Neural progenitor cell (in vitro differentiated cells): ENCODE measurements at regions not wholly inside any gene's neighbourhood (a gene's known extent, or its start where the extent isn't known, plus 50 kb on each side); places are given as distances from the start of the nearest gene placed in this dataset.

Experiments
- DNase-seq: peaks from one replicate; pipeline ENCODE4 v3.0.0-alpha.2; 2016; ENCODE audit warnings: low spot score
- H2AFZ ChIP-seq: fragments of 200-600 bp; sonication (generic); replicated peaks from 2 replicates; pipeline ENCODE4 v1.6.1; 2016; ENCODE audit warnings: antibody characterized with exemption
- H3F3A ChIP-seq: fragments of 200-600 bp; sonication (generic); 2 replicates; pipeline ENCODE4 v1.6.1; 2016; ENCODE audit warnings: antibody characterized with exemption, low read depth
- H3K27ac ChIP-seq: fragments of 200-600 bp; sonication (generic); 2 replicates; pipeline ENCODE4 v1.5.1; 2016; ENCODE audit warnings: mild to moderate bottlenecking
- H3K27me3 ChIP-seq: fragments of 200-600 bp; sonication (generic); 2 replicates; pipeline ENCODE4 v1.6.1; 2016; ENCODE audit warnings: mild to moderate bottlenecking, moderate library complexity
- H3K36me3 ChIP-seq: fragments of 200-600 bp; sonication (generic); 2 replicates; pipeline ENCODE4 v1.5.1; 2016
- H3K4me1 ChIP-seq: fragments of 200-600 bp; sonication (generic); 2 replicates; pipeline ENCODE4 v1.6.1; 2016; ENCODE audit warnings: mixed run types
- H3K4me2 ChIP-seq: fragments of 200-600 bp; sonication (generic); 2 replicates; pipeline ENCODE4 v1.6.1; 2016
- H3K4me3 ChIP-seq: fragments of 200-600 bp; sonication (generic); 2 replicates; pipeline ENCODE4 v1.5.1; 2016
- H3K79me2 ChIP-seq: fragments of 200-600 bp; sonication (generic); 2 replicates; pipeline ENCODE4 v1.6.1; 2016; ENCODE audit warnings: low read depth
- H3K9ac ChIP-seq: fragments of 200-600 bp; sonication (generic); 2 replicates; pipeline ENCODE4 v1.6.1; 2016
- H3K9me3 ChIP-seq: fragments of 200-600 bp; sonication (generic); 2 replicates; pipeline ENCODE4 v1.5.1; 2016; ENCODE audit warnings: low read depth
- H4K20me1 ChIP-seq: fragments of 200-600 bp; sonication (generic); 2 replicates; pipeline ENCODE4 v1.6.1; 2016; ENCODE audit warnings: low read depth
- H3K27ac Mint-ChIP-seq: 3 replicates; pipeline ENCODE4 v1.8.0; 2021; ENCODE audit warnings: mixed read lengths
- H3K27me3 Mint-ChIP-seq: 2 replicates; pipeline ENCODE4 v1.8.0; 2022; ENCODE audit warnings: low read depth, mild to moderate bottlenecking, inconsistent platforms, moderate library complexity, mixed read lengths; ENCODE audit not compliant: insufficient read depth
- H3K36me3 Mint-ChIP-seq: 3 replicates; pipeline ENCODE4 v1.8.0; 2021; ENCODE audit warnings: mixed read lengths
- H3K4me1 Mint-ChIP-seq: 3 replicates; pipeline ENCODE4 v1.8.0; 2021; ENCODE audit warnings: mixed read lengths
- H3K4me3 Mint-ChIP-seq: 3 replicates; pipeline ENCODE4 v1.8.0; 2021; ENCODE audit warnings: mild to moderate bottlenecking, moderate library complexity, mixed read lengths
- H3K9me3 Mint-ChIP-seq: 3 replicates; pipeline ENCODE4 v1.8.0; 2020; ENCODE audit warnings: mixed read lengths
- CTCF ChIP-seq: fragments of 200-600 bp; sonication (generic); IDR thresholded peaks from 2 replicates; pipeline ENCODE4 v1.5.1; 2017; ENCODE audit warnings: antibody characterized with exemption, mild to moderate bottlenecking
- EZH2 ChIP-seq: fragments of 200-600 bp; sonication (generic); IDR thresholded peaks from 2 replicates; pipeline ENCODE4 v1.6.1; 2017; ENCODE audit warnings: antibody characterized with exemption, mild to moderate bottlenecking, moderate library complexity
- EZH2phosphoT487 ChIP-seq: fragments of 200-600 bp; sonication (generic); IDR thresholded peaks from 2 replicates; pipeline ENCODE4 v1.6.1; 2017; ENCODE audit warnings: antibody characterized with exemption

- no peak overlapping the region for H2AFZ ChIP-seq
- Mint-ChIP-seq H3K4me3 (no peak overlapping the region), H3K27me3 (peaks cover 21% of the 10 kb centered on the region), H3K9me3 (peaks cover 3% of the 10 kb centered on the region), H3K27ac (no peak overlapping the region), H3K36me3 (no peaks in the 10 kb centered on the region), H3K4me1 (peaks cover 3% of the 10 kb centered on the region)
- H3K4me2 ChIP-seq = no peak overlapping the region
- no peak overlapping the region for H3K4me3 ChIP-seq
- H3K36me3 ChIP-seq = no peaks in the 10 kb centered on the region
- peaks cover 15% of the 10 kb centered on the region for H3K27me3 ChIP-seq
- H3F3A ChIP-seq = no peaks in the 10 kb centered on the region
- H4K20me1 ChIP-seq = no peaks in the 10 kb centered on the region
- H3K27ac ChIP-seq = no peak overlapping the region
- TF ChIP-seq EZH2phosphoT487 (no peak), CTCF (no peak), EZH2 (no peak)
- no peaks in the 10 kb centered on the region for H3K79me2 ChIP-seq
- peaks cover 2% of the 10 kb centered on the region for H3K4me1 ChIP-seq
- no peak overlapping the region for H3K9ac ChIP-seq
- DNase-seq = no peak
- H3K9me3 ChIP-seq = no peaks in the 10 kb centered on the region
Measured at GRCh38 chr1:181187337-181188126, 99.0 kb downstream of the IER5 start.

GRCh38 chr1:181189245-181189644 lies 100.7 kb downstream of the IER5 start:
- Histone ChIP-seq H3K9ac (no peak overlapping the region), H3K4me2 (no peak overlapping the region), H3K27me3 (peaks cover 15% of the 10 kb centered on the region), H3K9me3 (no peaks in the 10 kb centered on the region), H3K4me3 (no peak overlapping the region), H3K36me3 (no peaks in the 10 kb centered on the region), H4K20me1 (no peaks in the 10 kb centered on the region), H3K27ac (no peak overlapping the region), H2AFZ (peak overlapping the region; percentile 88), H3K79me2 (no peaks in the 10 kb centered on the region), H3F3A (no peaks in the 10 kb centered on the region), H3K4me1 (no peaks in the 10 kb centered on the region)
- peaks cover 5% of the 10 kb centered on the region for H3K9me3 Mint-ChIP-seq
- no peak overlapping the region for H3K4me3 Mint-ChIP-seq
- H3K4me1 Mint-ChIP-seq = peaks cover 3% of the 10 kb centered on the region
- no peak overlapping the region for H3K27ac Mint-ChIP-seq
- H3K36me3 Mint-ChIP-seq = no peaks in the 10 kb centered on the region
- H3K27me3 Mint-ChIP-seq = peaks cover 11% of the 10 kb centered on the region
- TF ChIP-seq EZH2phosphoT487 (no peak), CTCF (no peak), EZH2 (no peak)
- DNase-seq = no peak

GRCh38 chr1:181189691-181190363 lies 101.3 kb downstream of the IER5 start:
- H3K4me3 Mint-ChIP-seq = peak overlapping the region; percentile 71

More at GRCh38 chr1:181189691-181190363, 101.3 kb downstream of the IER5 start:
- no peaks in the 10 kb centered on the region for H4K20me1 ChIP-seq
- H3K27ac ChIP-seq = no peak overlapping the region
- H3K4me2 ChIP-seq = peak overlapping the region; percentile 88
- H3K9me3 ChIP-seq = no peaks in the 10 kb centered on the region
- peaks cover 3% of the 10 kb centered on the region for H3K4me1 Mint-ChIP-seq
- TF ChIP-seq CTCF (peak; percentile 100), EZH2phosphoT487 (no peak)
- H3K79me2 ChIP-seq = no peaks in the 10 kb centered on the region
- peak overlapping the region; percentile 53 for H3K4me3 ChIP-seq
- H3K27ac Mint-ChIP-seq = no peak overlapping the region
- H3K9me3 Mint-ChIP-seq = peaks cover 7% of the 10 kb centered on the region
- H3K36me3 Mint-ChIP-seq = no peaks in the 10 kb centered on the region
- DNase-seq = peak; percentile 84
- no peak overlapping the region for H3K9ac ChIP-seq
- H3K4me1 ChIP-seq = no peaks in the 10 kb centered on the region
- H3K27me3 Mint-ChIP-seq = peaks cover 8% of the 10 kb centered on the region
- no peaks in the 10 kb centered on the region for H3K36me3 ChIP-seq
- peaks cover 15% of the 10 kb centered on the region for H3K27me3 ChIP-seq
- H3F3A ChIP-seq = no peaks in the 10 kb centered on the region
- peak overlapping the region; percentile 88 for H2AFZ ChIP-seq
